Fibroblast of mammary gland (primary cell): ENCODE measurements at regions not wholly inside any gene's neighbourhood (a gene's known extent, or its start where the extent isn't known, plus 50 kb on each side); places are given as distances from the start of the nearest gene placed in this dataset.

ENCODE experiments used
- DNase-seq: peaks from one replicate; pipeline ENCODE4 v3.0.0-alpha.2; 2010; ENCODE audit warnings: low read depth
- H3K4me3 ChIP-seq: 2 replicates; pipeline ENCODE4 v1.5.1; 2011; ENCODE audit warnings: low read depth, mild to moderate bottlenecking, low read length, moderate library complexity; ENCODE audit not compliant: control insufficient read depth
- TF ChIP-seq, protein P1 (sequence below): conservative IDR thresholded peaks from 2 replicates; pipeline ENCODE4 v1.5.1; 2011; ENCODE audit warnings: low read depth, low read length, inconsistent platforms; ENCODE audit not compliant: control insufficient read depth, insufficient read depth

DNA sequence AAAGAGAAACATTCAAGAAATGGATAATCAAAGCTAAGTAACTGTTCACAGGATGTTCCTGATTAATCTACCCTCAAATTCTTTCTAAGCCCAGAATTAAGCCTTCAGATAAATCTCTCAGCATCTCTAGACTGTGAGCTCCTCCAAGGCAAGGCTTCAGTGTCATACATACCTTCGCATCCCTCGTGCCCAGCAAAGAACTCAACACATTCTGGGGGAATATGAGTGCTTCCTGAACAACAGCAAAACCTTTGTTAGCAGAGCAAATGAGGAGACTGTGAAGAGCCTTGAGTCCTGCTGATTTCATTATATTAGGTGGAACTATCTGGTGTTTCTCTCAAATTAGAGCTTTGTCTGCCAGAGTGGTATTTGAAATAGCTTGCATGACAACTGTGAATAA is 401.8 kb upstream of the TMPO start:
- TF ChIP-seq, protein P1, sequence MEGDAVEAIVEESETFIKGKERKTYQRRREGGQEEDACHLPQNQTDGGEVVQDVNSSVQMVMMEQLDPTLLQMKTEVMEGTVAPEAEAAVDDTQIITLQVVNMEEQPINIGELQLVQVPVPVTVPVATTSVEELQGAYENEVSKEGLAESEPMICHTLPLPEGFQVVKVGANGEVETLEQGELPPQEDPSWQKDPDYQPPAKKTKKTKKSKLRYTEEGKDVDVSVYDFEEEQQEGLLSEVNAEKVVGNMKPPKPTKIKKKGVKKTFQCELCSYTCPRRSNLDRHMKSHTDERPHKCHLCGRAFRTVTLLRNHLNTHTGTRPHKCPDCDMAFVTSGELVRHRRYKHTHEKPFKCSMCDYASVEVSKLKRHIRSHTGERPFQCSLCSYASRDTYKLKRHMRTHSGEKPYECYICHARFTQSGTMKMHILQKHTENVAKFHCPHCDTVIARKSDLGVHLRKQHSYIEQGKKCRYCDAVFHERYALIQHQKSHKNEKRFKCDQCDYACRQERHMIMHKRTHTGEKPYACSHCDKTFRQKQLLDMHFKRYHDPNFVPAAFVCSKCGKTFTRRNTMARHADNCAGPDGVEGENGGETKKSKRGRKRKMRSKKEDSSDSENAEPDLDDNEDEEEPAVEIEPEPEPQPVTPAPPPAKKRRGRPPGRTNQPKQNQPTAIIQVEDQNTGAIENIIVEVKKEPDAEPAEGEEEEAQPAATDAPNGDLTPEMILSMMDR, result no peak
- DNase-seq, result no peak
- H3K4me3 ChIP-seq, result no peak overlapping the region

- TF ChIP-seq, protein P1, result no peak
- no peak for DNase-seq
- no peak overlapping the region for H3K4me3 ChIP-seq
These were observed 393.4 kb upstream of the TMPO start for GRCh38 chr12:98121963-98122362.

GRCh38 chr12:98123021-98123461 is 392.3 kb upstream of the TMPO start:
- no peak overlapping the region for H3K4me3 ChIP-seq
- DNase-seq, result no peak

DNA sequence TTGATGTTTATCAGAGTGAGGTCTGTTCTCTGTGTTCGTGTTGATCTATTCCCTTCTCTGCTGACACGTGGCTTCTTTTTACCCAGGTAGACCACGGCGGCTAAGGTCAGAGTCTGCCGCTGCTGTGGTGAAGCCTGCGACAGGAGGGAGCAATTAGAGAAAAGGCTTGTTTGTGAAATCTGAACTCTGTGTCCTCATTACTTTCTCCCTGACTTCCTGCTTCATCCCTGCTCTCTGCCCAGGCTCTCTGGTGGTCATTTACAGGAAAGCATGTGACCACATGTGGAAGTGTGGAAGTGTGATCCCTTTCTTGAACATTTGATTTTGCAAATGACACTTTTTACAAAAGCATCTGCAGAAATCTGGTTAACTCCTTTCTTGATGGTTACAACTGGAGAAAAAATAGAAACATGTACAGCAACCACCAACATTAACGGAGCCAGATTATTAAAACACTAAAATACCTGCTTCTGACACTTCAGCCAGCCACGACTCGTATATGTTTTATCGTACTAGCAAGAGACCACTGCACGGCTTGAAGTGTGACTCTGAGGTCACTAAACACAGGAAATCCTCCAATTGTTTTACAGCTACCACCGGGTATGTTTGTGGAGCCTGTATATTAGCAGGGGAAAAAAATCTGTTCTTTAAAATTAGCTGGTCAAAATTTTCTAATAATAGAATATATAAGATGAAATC is 388.6 kb upstream of the TMPO start:
- TF ChIP-seq, protein P1, result no peak
- DNase-seq, result no peak
- no peak overlapping the region for H3K4me3 ChIP-seq

More at GRCh38 chr12:98123021-98123461, 392.3 kb upstream of the TMPO start:
- TF ChIP-seq, protein P1, result no peak

DNA sequence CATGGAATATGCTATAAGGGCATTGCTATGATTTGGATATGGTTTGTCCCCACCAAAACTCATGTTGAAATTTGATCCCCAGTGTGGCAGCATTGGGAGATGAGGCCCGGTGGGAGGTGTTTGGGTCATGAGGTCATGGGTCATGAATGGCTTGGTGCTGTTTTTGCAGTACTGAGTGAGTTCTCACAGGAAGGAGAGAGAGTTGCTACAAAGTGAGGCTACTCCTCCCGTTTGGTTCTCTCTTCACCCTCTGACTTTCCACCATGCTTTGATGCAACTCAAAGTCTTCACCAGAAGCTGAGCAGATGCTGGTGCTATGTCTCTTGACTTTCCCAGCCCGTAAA is 388.1 kb upstream of the TMPO start:
- DNase-seq, result no peak
- H3K4me3 ChIP-seq, result no peak overlapping the region
- TF ChIP-seq, protein P1, result no peak

- H3K4me3 ChIP-seq, result no peak overlapping the region
- no peak for DNase-seq
- TF ChIP-seq, protein P1, result no peak
These were observed 387.5 kb upstream of the TMPO start for GRCh38 chr12:98127854-98128253.
